ENCODE measurements at regions not wholly inside any gene's neighbourhood (a gene's known extent, or its start where the extent isn't known, plus 50 kb on each side); places are given as distances from the start of the nearest gene placed in this dataset.

GRCh38 chr19:33902395-33902794 lies 105.7 kb downstream of the KCTD15 start:
- FAIRE-seq = no peak

- no peak for FAIRE-seq
These were observed 106.3 kb downstream of the KCTD15 start for GRCh38 chr19:33902802-33903488.

GRCh38 chr19:33903489-33903850 lies 106.8 kb downstream of the KCTD15 start:
- FAIRE-seq = no peak

- FAIRE-seq = no peak
These were observed 108.0 kb downstream of the KCTD15 start for GRCh38 chr19:33904681-33905080.

- no peak for FAIRE-seq
These were observed 108.8 kb downstream of the KCTD15 start for GRCh38 chr19:33905473-33905936.

- FAIRE-seq = no peak
These were observed 109.4 kb downstream of the KCTD15 start for GRCh38 chr19:33905937-33906577.

GRCh38 chr19:33906578-33907335 lies 110.1 kb downstream of the KCTD15 start:
- FAIRE-seq = no peak

- no peak for FAIRE-seq
These were observed 114.3 kb downstream of the KCTD15 start for GRCh38 chr19:33910922-33911321.

- no peak for FAIRE-seq
These were observed 117.9 kb downstream of the KCTD15 start for GRCh38 chr19:33914599-33914998.

GRCh38 chr19:33916792-33917191 lies 120.1 kb downstream of the KCTD15 start:
- FAIRE-seq = no peak

- FAIRE-seq = no peak
These were observed 122.6 kb downstream of the KCTD15 start for GRCh38 chr19:33919291-33919690.

- FAIRE-seq = no peak
These were observed 124.5 kb downstream of the KCTD15 start for GRCh38 chr19:33921165-33921564.

- FAIRE-seq = no peak
These were observed 129.6 kb downstream of the KCTD15 start for GRCh38 chr19:33926306-33926705.

GRCh38 chr19:33927789-33928457 lies 131.3 kb downstream of the KCTD15 start:
- FAIRE-seq = no peak

GRCh38 chr19:33928458-33928950 lies 131.8 kb downstream of the KCTD15 start:
- FAIRE-seq = no peak

- no peak for FAIRE-seq
These were observed 137.3 kb downstream of the KCTD15 start for GRCh38 chr19:33933931-33934330.

- no peak for FAIRE-seq
These were observed 142.2 kb downstream of the KCTD15 start for GRCh38 chr19:33938821-33939220.

GRCh38 chr19:33941133-33941532 lies 144.5 kb downstream of the KCTD15 start:
- FAIRE-seq = no peak

GRCh38 chr19:33946535-33947264 lies 150.0 kb downstream of the KCTD15 start:
- FAIRE-seq = no peak

GRCh38 chr19:33947265-33947964 lies 150.7 kb downstream of the KCTD15 start:
- FAIRE-seq = no peak

GRCh38 chr19:33948651-33949335 lies 152.1 kb downstream of the KCTD15 start:
- no peak for FAIRE-seq
